C4-2B (cell line): ENCODE measurements at regions not wholly inside any gene's neighbourhood (a gene's known extent, or its start where the extent isn't known, plus 50 kb on each side); places are given as distances from the start of the nearest gene placed in this dataset.

Experiments used
- ZFX ChIP-seq: fragments of 450-650 bp; IDR thresholded peaks from 2 replicates; pipeline ENCODE4 v1.6.1; 2017
- TF ChIP-seq, protein P1 (sequence below): fragments of 450-650 bp; conservative IDR thresholded peaks from 2 replicates; pipeline ENCODE4 v1.5.1; 2017; ENCODE audit warnings: mild to moderate bottlenecking

- TF ChIP-seq, protein P1, sequence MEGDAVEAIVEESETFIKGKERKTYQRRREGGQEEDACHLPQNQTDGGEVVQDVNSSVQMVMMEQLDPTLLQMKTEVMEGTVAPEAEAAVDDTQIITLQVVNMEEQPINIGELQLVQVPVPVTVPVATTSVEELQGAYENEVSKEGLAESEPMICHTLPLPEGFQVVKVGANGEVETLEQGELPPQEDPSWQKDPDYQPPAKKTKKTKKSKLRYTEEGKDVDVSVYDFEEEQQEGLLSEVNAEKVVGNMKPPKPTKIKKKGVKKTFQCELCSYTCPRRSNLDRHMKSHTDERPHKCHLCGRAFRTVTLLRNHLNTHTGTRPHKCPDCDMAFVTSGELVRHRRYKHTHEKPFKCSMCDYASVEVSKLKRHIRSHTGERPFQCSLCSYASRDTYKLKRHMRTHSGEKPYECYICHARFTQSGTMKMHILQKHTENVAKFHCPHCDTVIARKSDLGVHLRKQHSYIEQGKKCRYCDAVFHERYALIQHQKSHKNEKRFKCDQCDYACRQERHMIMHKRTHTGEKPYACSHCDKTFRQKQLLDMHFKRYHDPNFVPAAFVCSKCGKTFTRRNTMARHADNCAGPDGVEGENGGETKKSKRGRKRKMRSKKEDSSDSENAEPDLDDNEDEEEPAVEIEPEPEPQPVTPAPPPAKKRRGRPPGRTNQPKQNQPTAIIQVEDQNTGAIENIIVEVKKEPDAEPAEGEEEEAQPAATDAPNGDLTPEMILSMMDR: no peak
- TF ChIP-seq ZFX: no peak
These were observed 200.5 kb downstream of the PCDH20 start for GRCh38 chr13:61215116-61215515.
